NCI-H1930 (cell line): ENCODE measurements at regions not wholly inside any gene's neighbourhood (a gene's known extent, or its start where the extent isn't known, plus 50 kb on each side); places are given as distances from the start of the nearest gene placed in this dataset.
"Not testable (repeated sequence)": the region's sequence is repeated elsewhere in the genome, so short reads cannot be mapped to it uniquely, and the experiment has no call there.

Experiments
- DNase-seq, 2 experiments: peaks; one replicate each; lab custom pipeline; 2025; lab: John Stamatoyannopoulos, UW

DNA sequence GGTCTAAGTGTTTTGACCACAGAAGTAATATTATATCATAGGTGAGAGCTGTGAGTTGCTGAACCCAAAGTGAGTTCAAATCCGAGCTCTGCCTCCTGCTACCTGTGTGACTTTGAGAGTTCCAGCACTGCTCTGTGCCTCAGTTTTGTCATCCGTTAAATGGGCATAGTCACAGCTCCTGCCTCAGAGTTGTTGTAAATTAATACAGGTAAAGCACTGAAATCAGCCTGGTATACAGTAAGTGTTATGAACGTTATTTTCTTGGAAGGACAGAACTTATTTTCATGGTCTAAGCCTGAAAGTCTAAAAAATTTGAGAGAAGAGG lies 65.4 kb upstream of the ZNF195 start:
- not testable (repeated sequence) for DNase-seq

- not testable (repeated sequence) for DNase-seq
Observed at GRCh38 chr11:3443700-3444419, 64.9 kb upstream of the ZNF195 start.

DNA sequence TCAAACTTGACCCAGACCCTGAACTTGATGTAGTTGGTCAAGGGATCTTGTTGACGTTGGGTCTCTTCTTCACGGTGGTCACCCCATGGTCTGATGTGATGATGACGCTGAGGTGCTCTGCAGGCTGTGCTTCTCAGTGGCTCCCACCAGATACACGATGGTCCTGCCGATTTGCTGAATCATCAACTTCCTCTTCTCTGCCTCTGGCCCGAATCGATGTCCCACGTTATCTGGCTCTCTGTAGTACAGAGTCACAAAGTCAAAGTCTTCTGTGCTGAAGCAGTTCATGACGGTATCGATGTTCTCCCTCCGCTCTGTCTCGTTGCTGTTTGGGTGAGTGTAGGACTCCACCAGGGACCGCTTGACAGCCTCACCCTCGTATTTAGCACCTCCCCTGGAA lies 58.5 kb upstream of the ZNF195 start:
- not testable (repeated sequence) for DNase-seq

DNA sequence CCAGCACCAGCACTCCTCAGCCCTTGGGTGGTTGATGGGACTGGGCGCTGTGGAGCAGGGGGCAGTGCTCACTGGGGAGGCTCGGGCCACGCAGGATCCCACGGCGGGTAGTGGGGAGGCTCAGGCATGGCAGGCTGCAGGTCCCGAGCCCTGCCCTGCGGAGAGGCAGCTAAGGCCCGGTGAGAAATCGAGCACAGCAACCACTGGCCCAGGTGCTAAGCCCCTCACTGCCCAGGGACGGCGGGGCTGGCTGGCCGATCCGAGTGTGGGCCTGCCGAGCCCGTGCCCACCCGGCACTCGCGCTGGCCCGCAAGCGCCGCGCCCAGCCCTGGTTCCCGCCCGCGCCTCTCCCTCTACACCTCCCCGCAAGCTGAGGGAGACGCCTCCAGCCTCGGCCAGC lies 56.0 kb upstream of the ZNF195 start:
- DNase-seq, result no peak

DNA sequence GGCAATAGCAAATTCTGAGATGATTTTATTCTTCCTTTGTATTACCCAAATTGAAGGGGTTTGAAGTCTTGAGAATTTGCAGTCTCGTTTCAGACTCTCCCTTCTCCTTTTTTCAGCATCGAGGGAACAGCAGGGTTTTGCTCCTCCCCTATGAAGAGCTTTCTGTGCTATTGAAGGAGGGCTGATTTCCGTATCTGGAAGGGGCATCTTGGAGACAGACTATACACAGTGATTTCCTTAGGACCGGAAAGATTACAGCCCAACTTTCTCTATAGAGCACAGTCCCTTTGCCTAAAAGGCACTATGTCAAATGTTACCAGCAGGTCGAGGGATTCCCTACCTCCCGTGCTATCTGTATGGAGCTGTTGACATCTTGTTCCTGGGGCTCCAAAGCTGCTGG lies 50.2 kb upstream of the ZNF195 start:
- DNase-seq, result not testable (repeated sequence)
